ENCODE measurements at regions not wholly inside any gene's neighbourhood (a gene's known extent, or its start where the extent isn't known, plus 50 kb on each side); places are given as distances from the start of the nearest gene placed in this dataset.

- H3K36me3 ChIP-seq (ENCODE audit: control insufficient read depth, low read length), result no peaks in the 10 kb centered on the region
- H3K4me2 ChIP-seq (ENCODE audit: low read length), result no peak overlapping the region
- H3K4me1 ChIP-seq (ENCODE audit: control insufficient read depth, low read length), result no peaks in the 10 kb centered on the region
- no peaks in the 10 kb centered on the region for H3F3A ChIP-seq (ENCODE audit: control insufficient read depth, insufficient read depth)
- H4K20me1 ChIP-seq (ENCODE audit: control insufficient read depth, insufficient read depth, low read depth, low read length), result no peaks in the 10 kb centered on the region
- H3K27ac ChIP-seq (ENCODE audit: low read depth, low read length), result no peak overlapping the region
- H3K9me2 ChIP-seq (replicated peaks; ENCODE audit: control insufficient read depth, low read length), result no peaks in the 10 kb centered on the region
- no peaks in the 10 kb centered on the region for H3K27me3 ChIP-seq (ENCODE audit: control insufficient read depth, low read length)
- TF ChIP-seq CTCF (IDR thresholded peaks at IDR 0.05; ENCODE audit: low read depth, low read length, poor library complexity, severe bottlenecking) (no peak), EZH2phosphoT487 (IDR thresholded peaks at IDR 0.05; ENCODE audit: borderline replicate concordance, low read length) (no peak)
- no peaks in the 10 kb centered on the region for H3K79me2 ChIP-seq (ENCODE audit: control insufficient read depth, low read length)
- H3K4me3 ChIP-seq (ENCODE audit: low read length), result no peak overlapping the region
- H3K9me3 ChIP-seq (ENCODE audit: control insufficient read depth, insufficient read depth, low read length), result no peaks in the 10 kb centered on the region
These were observed 163.0 kb downstream of the TBX18 start for GRCh38 chr6:84601366-84601765.

GRCh38 chr6:84599991-84600390 lies 164.4 kb downstream of the TBX18 start:
- no peaks in the 10 kb centered on the region for H3K27me3 ChIP-seq (ENCODE audit: control insufficient read depth, low read length)
- TF ChIP-seq EZH2phosphoT487 (IDR thresholded peaks at IDR 0.05; ENCODE audit: borderline replicate concordance, low read length) (no peak), CTCF (IDR thresholded peaks at IDR 0.05; ENCODE audit: low read depth, low read length, poor library complexity, severe bottlenecking) (no peak)
- H3K4me2 ChIP-seq (ENCODE audit: low read length), result no peak overlapping the region
- no peak overlapping the region for H3K27ac ChIP-seq (ENCODE audit: low read depth, low read length)
- no peaks in the 10 kb centered on the region for H3K36me3 ChIP-seq (ENCODE audit: control insufficient read depth, low read length)
- H3K9me2 ChIP-seq (replicated peaks; ENCODE audit: control insufficient read depth, low read length), result no peaks in the 10 kb centered on the region
- H3F3A ChIP-seq (ENCODE audit: control insufficient read depth, insufficient read depth), result no peaks in the 10 kb centered on the region
- no peak overlapping the region for H3K4me3 ChIP-seq (ENCODE audit: low read length)
- H3K4me1 ChIP-seq (ENCODE audit: control insufficient read depth, low read length), result no peaks in the 10 kb centered on the region
- H3K9me3 ChIP-seq (ENCODE audit: control insufficient read depth, insufficient read depth, low read length), result no peaks in the 10 kb centered on the region
- H4K20me1 ChIP-seq (ENCODE audit: control insufficient read depth, insufficient read depth, low read depth, low read length), result no peaks in the 10 kb centered on the region
- H3K79me2 ChIP-seq (ENCODE audit: control insufficient read depth, low read length), result no peaks in the 10 kb centered on the region

- Histone ChIP-seq H3K27me3 (ENCODE audit: control insufficient read depth, low read length) (no peaks in the 10 kb centered on the region), H3K4me2 (ENCODE audit: low read length) (no peak overlapping the region), H3K79me2 (ENCODE audit: control insufficient read depth, low read length) (no peaks in the 10 kb centered on the region), H3K4me1 (ENCODE audit: control insufficient read depth, low read length) (no peaks in the 10 kb centered on the region), H3F3A (ENCODE audit: control insufficient read depth, insufficient read depth) (no peaks in the 10 kb centered on the region), H3K4me3 (ENCODE audit: low read length) (no peak overlapping the region), H3K9me3 (ENCODE audit: control insufficient read depth, insufficient read depth, low read length) (no peaks in the 10 kb centered on the region), H3K36me3 (ENCODE audit: control insufficient read depth, low read length) (no peaks in the 10 kb centered on the region), H3K27ac (ENCODE audit: low read depth, low read length) (no peak overlapping the region), H4K20me1 (ENCODE audit: control insufficient read depth, insufficient read depth, low read depth, low read length) (no peaks in the 10 kb centered on the region), H3K9me2 (replicated peaks; ENCODE audit: control insufficient read depth, low read length) (no peaks in the 10 kb centered on the region)
- TF ChIP-seq EZH2phosphoT487 (IDR thresholded peaks at IDR 0.05; ENCODE audit: borderline replicate concordance, low read length) (no peak), CTCF (IDR thresholded peaks at IDR 0.05; ENCODE audit: low read depth, low read length, poor library complexity, severe bottlenecking) (no peak)
These were observed 167.0 kb downstream of the TBX18 start for GRCh38 chr6:84597238-84597875.
